HG02981 (cell line): ENCODE measurements at regions not wholly inside any gene's neighbourhood (a gene's known extent, or its start where the extent isn't known, plus 50 kb on each side); places are given as distances from the start of the nearest gene placed in this dataset.
A peak's percentile ranks its signal among the peaks of the same experiment; 100 is the strongest.

Experiments
- ATAC-seq: cut with Tn5 transposase; IDR thresholded peaks from one replicate; pipeline ENCODE4 v1.9.1; 2021; ENCODE audit warnings: mild to moderate bottlenecking, moderate library complexity; ENCODE audit not compliant: unreplicated experiment

DNA sequence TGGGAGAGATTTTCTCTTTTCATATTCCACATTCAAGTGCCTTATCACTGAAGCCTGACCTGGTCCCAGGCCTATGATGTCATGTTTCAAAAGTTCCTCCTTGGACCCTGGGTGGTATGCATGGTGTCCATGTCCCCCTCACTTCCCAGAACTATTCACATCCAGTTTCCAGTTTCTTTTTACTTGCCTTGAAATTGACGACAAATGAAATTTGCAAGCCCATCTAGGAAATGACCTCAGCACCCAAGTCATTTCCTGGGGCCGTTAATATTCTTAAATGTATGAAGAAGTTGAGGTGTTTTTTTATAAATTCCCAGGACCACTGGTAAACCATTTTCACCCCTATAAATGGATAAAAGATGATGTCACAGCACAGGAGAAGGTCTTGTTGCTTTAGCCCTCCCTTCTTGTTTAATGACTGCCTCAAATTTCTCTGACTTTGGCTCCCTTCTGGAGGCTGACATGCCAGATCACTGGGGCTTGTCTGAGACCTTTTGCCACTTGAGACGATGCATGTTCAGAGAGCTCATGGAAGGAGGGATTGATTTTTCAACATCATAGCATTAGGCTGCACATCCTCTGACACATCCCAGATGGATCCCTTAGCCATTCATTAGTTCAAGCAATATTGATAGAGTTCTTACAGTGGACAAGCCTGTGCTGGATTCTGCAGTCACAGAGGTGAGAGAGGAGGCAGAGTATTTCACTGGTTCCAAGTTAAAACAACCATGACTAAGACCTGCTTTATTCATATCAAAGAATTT, 221.3 kb downstream of the PLPP3 start:
- no peak for ATAC-seq

DNA sequence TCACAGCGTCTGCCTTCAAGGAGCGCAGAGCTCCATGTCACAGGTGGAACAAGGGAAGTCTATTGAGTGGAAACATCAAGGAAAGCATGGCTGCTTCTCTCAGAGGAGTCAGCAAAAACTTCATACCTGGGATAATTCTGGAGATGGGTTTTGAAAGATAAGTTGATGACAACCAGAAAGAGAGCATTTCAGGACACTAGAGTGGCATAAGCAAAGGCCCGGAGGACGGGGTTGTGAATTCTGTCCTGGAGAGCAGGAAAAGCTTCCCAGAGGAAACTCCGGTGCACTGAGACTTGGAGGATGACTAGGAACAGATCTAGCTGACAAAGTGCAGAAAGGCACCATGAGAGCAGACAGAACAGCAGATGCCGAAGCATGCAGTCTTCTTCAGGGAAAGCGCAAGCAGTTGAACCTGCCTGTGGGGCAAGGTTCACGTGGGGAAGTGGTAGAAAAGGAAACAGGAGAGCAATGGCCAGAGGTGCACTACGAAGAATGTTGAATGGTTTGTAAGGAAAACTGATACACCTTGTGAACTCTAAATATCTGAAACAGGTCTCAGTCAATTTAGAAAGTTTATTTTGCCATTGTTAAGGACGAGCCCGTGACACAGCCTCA, 222.9 kb downstream of the PLPP3 start:
- no peak for ATAC-seq

DNA sequence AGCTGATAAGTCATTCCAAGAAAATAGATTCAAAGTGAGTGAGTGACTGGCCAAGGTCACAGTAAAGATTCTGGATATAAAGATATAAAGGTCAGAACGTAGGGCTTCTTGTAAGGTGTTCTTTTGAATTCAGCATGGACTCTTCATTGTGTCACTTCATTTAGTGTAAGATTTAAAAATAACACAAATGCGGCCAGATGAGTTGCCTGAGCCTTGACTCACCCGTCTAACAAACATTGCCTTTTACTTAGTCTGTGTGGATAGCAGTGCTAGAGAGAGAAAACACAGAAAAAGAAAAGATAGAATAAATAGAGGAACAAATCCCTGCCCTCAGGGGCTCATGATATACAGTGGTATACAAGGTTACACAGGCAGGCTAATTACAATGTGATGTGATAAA, 223.4 kb downstream of the PLPP3 start:
- no peak for ATAC-seq

DNA sequence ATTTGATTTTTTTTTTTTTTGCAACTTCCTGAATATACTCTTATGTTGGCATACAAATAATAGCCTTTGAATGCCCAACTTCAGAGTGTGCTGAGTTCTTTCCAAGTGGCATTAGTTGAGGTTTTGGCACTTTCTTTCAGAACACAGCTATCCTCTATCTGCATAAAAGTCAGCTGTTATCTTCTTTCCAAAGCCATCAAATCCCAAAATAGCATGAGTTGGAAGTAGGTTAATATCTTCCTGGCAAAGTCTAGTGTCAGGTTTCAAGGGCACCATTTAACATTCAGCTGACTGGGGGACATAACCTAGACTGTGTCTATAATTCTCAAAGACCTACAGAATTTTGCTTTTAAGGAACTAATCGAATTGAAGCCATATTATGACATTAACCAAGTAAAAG, 223.9 kb downstream of the PLPP3 start:
- no peak for ATAC-seq

DNA sequence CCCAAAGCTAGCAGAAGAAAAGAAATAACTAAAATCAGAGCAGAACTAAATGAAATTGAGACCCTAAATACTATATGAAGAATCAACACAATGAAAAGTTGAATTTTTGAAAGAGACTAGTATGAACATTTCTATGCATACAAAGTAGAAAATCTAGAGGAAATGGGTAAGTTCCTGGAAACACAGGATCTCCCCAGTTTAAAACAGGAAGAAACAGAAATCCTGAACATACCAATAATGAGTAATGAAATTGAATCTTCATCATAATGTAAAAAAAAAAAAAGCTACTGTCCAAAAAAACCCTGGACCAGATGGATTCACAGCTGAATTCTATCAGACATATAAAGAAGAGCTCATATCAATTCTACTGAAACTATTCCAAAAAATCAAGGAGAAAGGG, 233.5 kb downstream of the PLPP3 start:
- no peak for ATAC-seq

DNA sequence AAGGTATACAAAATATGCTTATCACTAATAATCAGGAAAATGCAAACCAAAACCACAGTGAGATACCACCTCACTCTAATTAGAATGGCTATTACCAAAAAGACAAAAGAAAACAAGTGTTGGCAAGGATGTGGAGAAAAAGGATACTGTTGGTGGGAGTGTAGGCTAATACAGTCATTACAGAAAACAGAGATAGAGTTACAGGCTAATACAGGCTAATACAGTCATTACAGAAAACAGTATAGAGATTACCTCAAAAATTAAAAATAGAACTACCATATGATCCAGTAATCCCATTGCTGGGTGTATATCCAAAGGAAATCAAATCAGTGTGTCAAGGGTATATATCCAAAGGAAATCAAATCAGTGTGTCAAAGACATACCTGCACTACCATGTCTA, 238.4 kb downstream of the PLPP3 start:
- ATAC-seq: no peak

DNA sequence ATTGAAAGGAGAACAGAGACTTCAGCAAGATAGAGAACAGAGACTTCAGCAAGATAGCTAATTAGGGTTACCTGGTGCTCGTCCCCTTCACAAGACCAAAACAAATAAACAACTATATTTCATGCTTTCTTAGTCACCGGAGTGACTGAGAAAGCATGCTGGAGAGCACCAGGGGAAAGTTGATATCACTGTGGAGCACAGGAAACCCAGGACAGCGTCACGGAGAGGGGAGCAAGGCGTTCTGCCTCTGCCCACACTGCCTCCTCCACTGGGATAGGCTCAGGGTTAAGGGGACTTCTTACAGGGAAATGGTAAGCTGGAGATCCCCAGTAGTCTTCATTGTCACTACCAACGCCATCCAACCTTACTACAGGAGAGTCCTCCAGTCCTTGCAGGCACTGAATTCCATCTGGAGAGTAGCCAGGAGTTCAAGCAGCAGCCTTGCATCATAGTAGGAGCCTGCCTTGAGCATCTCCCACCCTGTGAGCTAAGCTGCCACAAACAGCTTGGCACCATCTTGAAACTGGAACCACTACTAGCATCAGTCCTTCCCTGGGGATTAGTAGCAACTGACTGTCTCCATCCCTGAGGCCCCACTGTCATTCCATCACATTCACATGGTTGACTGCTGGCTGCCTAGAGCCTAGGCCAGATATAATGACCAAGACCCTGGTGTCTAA, 239.4 kb downstream of the PLPP3 start:
- ATAC-seq: no peak

DNA sequence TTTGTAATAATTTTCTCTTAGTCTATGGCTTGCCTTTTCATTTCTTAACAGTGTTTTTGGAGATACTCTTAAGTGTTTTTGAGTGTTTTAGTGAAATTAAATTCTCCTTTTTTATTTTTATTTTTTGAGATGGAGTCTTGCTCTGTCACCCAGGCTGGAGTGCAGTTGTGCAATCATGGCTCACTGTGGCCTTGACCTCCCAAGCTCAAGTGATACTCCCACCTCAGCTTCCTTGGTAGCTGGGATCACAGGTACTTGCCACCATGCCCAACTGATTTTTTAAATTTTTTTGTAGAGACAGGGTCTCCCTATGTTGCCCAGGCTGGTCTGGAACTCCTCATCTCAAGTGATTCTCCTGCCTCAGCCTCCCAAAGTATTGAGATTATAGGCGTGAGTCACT, 240.3 kb downstream of the PLPP3 start:
- ATAC-seq: no peak

DNA sequence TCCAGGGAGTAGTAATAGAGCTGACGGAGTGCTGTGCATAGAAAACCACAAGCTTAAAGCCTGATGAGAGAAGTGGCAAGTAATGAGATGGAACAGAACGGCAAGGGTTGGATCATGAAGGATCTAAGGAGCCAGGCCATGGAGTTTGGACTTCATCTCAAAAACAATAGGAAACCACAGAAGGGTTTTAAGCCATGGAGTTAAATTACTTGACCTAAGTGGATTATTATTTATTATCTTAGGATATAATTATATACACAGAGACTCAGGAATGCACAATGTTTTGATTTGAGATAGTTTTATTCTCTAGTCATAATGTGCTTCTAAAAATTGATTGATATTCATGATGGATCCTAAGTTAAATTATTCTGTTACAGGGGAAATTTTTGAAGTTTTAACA, 242.4 kb downstream of the PLPP3 start:
- no peak for ATAC-seq

DNA sequence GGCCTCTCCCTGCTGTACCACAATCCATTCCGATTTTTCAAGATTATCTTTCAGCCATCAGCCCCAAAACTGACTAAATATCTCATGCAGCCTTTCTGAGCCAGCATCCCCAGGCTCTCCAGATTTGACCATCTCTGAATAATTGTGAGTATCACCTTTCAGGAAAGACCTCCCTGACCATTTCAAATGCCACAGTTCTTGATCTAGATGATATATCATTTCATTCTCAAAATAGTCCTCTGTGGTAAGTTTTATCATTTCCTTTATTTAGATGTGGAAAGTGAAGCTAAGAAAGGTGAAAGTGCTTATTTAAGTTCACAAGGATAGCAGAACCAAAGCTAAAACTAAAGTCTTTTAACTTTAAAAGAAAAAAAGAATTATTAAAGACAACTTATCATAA, 244.0 kb downstream of the PLPP3 start:
- ATAC-seq: no peak

DNA sequence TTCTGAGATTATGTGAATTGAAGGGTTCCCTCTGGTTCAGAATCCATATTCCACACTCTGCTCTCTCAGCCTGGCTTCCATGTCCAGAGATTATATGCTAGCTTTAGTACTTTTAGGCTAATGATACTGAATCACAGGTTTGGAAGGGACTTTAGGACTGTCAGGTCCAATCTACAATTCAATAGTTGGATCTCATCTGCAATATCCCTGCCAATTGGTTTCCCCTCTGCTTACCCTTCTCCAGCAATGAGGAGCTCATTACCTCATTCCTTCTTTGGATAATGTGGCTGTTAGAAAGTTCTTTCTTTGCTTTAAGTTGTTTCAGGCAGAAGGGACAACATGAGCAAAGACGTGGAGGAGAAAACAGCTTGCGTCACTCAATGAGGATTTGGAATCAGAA, 245.3 kb downstream of the PLPP3 start:
- ATAC-seq: no peak

DNA sequence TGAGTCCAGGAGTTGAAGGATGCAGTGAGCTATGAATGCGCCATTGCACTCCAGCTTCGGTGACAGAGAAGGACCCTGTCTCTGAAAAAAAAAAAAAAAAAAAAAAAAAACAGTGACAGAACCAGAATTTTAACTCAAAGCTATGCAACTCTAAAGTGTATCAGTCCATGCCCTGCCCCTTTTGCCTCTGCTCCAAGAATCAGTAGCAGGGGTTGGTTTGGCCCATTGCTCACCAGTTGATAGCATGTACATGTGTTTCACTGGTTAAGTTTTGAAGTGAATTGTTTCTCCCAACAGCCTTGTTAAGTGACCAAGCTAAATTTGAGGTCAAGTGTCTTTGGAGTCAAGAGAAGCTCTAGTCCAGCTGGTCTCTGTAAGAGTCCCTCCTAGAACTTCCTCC, 245.9 kb downstream of the PLPP3 start:
- ATAC-seq: no peak

DNA sequence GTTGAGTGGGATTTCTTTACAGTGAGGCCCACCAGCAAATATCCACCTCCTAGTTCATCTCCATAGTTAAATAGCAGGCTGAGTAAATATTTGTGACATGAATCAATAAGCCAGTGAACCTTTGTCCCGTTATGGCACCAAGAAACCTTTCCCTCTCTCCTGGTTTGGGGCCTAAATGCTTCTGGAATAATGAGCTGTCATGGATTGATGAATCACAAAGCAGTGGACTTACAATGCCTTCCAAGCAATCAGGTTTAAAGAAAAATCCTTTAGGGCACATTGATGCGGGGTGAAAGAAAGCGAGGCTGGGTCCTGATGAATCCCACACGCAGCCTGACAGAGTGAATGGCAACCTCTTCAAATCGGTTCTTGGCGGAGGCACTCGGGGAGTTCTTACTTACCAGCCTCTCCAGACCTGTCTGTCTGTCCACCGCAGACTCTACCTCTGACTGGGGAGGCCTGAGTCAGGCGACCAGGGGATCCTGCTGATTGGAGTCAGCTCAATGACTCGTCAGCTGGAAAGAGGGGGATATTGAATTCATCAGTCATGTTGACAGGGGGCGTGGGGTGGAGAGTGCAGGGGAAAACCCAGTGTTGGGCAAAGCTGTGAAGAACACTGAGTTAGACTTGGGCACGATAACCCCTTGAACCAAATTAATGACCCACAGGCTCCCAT, 247.3 kb downstream of the PLPP3 start:
- ATAC-seq: no peak

DNA sequence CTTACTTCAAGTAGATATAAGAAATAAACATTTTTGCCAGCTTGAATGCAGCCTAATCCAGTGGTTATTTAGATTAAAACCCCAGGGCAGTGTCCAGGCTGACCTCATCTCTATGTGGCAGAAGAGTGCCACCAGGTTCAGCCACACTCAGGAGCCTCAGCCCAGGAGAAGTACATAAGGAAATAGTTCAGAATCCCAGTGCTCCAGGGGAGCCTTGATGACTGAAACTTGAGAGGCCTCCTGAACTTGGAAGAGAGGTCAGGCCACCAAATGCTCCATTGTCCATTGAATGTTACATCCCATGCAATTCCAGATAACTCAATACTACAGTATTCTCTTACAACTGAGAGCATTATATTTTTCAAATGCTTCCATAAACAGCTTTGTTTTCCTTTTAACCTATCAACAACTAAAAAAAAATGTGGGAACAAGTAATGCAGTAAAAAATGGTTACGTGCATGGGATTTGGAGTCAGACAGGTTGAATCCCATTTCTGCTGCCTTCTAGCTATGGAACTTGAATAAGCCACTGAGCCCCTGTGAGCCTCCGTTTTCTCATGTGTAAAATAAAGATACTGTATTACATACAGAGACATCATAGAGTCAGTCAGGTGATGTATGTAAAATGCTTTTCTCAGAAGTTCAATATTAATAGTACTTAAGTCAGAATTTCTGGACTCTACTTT, 248.0 kb downstream of the PLPP3 start:
- ATAC-seq: no peak

DNA sequence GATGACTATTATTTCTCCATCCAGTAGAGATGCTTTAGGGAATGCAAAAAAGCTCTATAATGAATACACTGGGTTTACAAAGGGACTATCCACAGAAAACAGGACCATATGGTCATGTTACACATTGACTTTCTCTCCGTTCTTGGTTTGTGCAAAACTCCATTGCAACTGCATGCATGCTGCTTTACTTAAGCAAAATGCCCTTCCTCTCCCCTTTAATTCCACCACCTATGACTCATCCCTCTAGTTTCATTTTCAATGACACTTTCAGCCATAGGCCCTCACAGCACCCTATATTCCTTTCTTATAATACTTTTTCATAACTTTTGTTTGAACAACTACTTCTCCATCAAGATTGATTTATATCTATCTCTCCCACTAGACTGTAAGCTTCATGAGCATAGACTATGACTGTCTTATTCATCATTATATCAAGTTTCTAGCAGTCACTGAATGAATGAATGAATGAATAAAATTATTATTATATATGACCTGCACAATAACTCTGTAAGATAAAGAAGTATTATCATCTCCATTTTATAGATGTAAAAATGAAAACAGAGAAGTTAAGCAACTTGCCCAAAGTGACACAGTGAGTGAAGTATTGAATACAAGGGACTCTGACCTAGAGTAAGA, 248.9 kb downstream of the PLPP3 start:
- ATAC-seq: peak; percentile 89

DNA sequence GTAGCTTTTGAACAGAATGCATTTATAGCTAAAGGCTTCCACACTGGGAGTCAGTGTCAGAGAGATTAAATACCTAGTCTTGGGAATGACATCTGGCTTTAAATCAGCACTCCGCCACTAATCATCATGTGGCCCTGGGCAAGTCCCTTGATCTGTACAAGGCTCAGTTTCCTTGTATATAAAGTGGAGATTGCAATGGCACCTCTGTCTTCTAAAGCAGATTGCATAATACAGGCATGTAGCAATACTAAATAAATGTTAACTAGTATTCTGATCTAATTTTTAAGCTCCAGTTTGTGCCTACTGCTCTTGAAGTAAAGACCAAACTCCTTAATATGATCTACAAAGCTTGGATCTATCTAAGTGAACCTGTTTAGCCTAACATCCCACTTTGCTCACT, 249.4 kb downstream of the PLPP3 start:
- no peak for ATAC-seq

DNA sequence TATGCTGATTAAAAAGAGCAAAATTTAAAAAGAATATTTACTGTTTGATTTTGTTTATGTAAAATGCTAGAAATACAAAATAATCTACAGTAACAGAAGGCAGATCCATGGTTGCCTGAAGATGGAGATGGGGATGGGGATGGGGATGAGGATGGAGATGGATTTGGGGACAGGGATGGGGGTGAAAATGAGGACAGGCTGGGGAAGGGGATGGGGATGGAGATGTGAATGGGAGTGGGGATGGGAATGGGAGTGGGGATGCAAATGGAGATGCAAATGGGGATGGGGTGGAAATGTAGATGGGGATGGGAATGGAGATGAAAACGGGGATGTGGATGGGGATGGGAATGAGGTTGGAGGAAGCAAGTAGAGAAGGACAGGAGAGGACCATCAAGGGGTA, 252.2 kb downstream of the PLPP3 start:
- no peak for ATAC-seq

DNA sequence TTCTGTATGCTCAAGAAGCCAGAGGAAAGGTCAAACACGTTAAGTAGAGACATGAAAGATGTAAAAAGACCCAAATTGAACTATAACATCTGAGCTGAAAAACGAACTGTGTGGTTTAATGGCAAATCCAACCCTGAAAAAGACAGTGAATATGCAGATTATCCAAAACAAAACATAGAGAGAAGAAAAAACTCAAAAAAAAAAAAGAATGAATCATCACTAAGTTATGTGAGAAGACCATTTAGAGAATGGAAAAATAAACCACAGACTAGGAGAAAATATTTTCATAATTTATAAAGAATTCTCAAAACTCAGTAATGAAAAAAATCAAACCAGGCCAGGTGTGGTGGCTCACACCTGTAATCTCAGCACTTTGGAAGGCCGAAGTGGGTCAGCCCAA, 253.3 kb downstream of the PLPP3 start:
- no peak for ATAC-seq

DNA sequence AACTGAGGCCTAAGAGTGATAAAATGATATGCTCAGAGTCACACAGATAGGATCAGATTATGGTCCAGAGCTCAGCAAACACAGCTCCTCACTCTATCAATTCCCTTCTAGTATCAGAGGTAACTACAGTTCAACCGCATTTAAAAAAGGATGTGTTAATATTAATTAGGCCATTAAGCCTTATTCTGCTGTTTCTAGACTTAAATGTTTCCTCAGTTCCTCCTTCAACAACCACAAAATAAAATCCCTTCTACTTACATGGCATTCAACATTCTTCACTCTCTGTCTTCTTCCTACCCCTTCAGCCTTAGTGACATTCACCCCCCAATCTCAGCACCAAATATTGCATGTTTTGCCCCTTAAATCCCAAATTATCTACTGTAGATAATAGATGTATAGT, 254.9 kb downstream of the PLPP3 start:
- ATAC-seq: no peak

DNA sequence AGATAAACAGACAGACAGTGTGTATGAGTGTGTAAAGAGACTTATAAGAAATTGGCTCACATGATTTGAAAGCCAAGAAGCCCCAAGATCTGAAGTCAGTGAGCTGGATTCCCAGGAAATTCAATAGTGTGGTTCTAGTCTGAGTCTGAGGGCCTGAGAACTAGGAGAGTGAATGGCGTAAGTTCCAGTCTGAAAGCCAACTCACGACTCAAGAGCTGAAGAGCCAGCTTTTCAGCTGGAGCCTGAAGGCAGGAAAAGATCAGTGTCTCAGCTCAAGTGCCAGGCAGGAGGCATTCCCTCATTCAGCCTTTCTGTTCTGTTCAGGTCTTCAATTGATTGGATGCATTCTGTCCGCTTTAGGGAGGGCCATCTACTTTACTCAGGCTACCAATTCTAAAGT, 257.2 kb downstream of the PLPP3 start:
- no peak for ATAC-seq

DNA sequence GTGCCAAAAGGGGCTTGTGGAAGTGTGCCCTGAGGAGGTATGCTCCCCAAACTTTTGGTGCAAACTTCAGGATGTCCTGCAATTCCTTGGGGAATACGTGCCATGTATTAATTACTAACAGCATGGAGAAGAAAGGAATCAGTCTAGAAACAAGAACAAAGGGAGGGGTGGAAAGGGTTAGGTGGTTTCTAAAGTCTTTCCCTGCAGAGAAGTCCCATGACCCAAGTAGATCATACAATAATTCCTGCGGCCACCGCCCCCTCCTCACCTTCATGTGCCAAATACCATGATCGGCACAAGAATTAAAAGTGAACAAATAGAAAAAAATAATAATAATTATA, 258.2 kb downstream of the PLPP3 start:
- ATAC-seq: no peak
